ENCODE measurements at regions not wholly inside any gene's neighbourhood (a gene's known extent, or its start where the extent isn't known, plus 50 kb on each side); places are given as distances from the start of the nearest gene placed in this dataset.

DNA sequence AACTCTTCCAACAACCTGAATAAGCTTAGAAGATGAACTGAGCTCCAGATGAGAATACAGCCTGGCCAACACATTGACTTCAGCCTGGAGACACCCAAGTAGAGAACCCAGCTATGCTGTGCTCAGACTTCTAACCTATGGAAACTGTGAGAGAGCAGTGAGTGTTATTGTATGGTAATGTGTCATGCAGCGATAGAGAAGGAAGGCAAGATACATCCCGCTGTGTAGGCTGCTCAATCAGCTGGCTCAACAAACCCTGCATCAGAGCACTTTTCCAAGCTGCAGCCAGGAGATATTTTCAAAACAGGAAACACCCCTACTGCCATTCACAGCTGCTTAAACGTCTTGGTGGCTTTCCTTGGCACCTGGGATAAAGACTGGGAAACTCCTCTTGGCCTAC lies 321.3 kb downstream of the SIPA1L2 start:
- no peak for DNase-seq (ENCODE audit: low spot score)

DNA sequence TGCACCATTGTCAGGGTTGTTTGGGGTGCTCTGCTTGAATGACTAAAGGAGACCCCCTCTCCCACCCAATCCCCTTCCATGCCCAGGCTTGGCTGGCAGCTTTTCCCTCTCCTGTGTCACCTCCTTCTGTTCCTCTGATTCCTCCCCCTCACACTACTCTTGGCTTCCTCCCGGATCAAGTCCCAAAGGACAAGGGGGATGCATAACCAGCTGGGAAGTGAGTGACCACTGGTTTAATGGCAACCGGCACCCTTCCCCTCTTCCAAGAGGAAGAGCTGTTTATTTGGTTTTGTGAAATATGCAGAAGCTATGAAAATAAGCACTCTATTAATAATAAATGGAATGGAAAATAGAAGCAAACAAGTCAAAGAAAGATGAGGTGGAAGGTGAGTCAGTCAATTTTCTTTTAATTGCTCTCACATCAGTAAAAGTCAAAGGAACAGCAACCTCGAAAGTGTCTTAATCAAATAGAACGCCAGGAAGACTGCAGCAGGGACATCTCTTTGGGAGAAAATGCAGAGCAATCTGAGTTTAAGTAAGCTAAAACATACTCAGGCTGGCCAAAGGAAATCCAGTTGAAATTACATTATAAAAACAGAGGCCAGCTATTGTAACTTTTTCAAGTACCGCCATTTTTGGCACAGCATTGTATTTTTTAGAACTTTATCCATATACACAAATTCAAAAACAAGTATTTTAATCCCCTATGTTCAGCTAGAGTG lies 322.5 kb downstream of the SIPA1L2 start:
- no peak for DNase-seq (ENCODE audit: low spot score)

DNA sequence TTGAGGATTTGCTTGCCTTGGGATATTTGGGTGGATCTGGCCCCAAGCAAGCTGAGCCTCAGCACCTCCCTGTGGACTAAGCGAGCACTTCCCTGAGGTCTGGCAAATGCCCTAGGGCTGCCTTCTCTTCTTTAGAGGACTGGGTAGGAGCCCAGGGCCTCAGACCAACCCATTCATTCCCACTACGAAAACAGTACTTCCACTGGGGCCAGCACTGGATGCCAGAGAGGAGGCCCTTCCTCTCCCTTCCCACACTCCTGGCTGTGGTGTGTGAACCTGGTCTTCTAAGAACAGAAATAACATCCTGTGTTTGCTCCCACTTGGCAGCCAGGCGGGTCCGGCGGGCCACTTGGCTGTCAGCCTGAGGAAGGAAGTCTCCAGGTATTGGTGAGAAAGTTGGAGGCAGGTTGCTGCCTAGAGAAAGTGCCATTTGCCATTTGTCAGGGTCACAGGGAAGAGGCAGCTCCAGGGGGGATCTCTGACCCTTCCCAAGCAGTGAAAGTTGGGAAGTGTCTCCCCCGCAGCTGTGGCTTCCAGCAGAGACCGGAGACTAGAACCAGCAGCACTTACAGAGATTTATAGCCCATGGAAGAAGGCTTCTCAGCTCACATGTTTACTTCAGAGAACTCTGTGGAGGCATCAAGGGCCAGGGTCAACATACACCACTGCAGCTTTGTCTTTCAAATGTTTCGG lies 323.5 kb downstream of the SIPA1L2 start:
- no peak for DNase-seq (ENCODE audit: low spot score)

- no peak for DNase-seq (ENCODE audit: low spot score)
Measured at GRCh38 chr1:232305050-232305449, 324.9 kb downstream of the SIPA1L2 start.

GRCh38 chr1:232303222-232303620 lies 326.7 kb downstream of the SIPA1L2 start:
- DNase-seq (ENCODE audit: low spot score), result no peak

DNA sequence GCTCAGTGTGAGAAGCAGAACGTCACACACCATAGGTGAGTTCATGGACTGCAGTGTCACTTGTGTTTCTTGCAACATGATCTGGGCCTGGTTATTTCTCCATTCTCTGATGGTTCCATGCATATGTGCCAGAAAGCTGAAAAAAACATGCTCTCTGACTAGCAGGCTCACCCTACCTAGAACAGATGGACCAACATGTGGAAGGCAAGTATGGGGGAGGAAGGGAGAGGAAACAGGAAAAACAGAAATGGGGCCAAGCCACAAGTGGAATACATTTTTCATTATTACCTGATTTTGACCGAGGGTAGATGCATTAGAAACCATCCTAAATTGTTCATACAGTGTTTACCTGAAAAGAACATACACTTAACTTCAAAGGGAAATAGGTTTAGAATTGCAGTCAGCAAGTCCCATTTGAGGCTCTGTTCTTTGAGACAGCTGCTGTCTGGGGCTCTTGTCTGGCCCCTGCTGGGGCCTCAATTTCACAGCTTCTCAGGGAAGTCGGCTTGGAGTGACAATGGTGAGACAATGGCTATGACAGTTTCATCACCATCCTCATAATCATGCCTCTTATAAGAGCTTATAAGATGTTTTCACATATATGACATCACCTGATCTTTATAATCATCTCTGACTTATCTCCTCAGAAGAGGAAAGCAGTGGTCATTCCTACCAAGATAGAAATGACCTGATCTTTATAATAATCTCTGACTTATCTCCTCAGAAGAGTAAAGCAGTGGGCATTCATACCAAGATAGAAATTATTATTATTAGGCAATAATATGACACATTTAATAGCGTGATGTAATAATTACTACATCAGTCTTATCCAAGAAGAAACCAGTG lies 327.3 kb downstream of the SIPA1L2 start:
- no peak for DNase-seq (ENCODE audit: low spot score)

DNA sequence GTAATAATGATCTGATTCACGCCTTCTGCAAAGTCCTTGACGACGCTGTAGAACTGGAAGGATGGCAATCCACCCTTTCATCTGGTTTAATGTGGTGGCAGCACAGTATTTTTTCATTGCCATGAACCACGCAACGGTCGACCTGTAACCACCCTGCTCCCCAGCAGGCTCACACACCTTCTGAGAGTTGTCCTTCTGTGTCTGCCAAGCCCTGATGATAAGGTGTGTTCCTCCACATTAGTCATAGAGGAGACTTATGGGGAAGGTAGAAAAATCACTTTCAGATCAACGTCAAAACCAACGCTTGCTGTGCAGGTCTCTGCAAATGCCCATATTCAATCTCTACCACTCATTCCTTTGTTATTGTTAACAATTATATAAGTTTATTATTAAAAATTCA lies 328.7 kb downstream of the SIPA1L2 start:
- no peak for DNase-seq (ENCODE audit: low spot score)

DNA sequence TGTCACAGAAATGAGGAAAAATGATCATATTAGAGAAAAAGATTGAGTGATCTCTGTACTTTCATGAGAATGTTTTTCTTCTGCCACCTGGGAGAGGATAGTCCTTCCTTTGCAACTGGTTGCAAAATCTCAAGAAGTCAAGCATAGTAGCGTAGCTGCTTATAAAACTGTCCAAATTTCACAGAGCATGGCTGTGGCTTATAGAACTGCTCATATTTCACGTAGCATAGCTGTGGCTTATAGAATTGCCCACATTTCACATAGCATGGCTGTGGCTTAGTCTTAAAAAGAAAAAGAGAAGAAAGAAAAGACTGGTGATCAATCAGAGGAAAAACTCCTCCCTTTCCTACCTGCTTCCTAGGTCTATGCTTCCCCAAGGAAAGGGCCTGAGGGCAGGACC lies 329.5 kb downstream of the SIPA1L2 start:
- DNase-seq (ENCODE audit: low spot score), result no peak

DNA sequence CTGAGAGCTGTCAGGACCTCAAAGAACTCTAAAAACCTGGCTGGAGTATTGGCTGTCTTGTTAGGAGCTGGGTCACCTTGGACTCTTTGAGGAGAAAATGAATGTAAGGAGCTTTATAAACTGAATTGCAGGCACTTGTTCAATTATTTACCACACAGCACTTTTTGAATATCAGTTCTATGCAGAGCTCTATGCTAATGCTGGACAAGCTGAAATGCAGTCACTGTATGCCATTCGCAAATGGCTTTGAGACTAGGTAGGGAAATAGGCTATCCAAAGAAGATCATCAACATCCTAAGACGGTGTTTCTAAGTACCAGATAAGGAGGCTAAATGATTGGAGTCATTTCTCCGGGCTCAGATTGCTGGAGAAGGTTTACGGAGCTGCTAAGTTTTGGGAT lies 333.5 kb downstream of the SIPA1L2 start:
- no peak for DNase-seq (ENCODE audit: low spot score)

DNA sequence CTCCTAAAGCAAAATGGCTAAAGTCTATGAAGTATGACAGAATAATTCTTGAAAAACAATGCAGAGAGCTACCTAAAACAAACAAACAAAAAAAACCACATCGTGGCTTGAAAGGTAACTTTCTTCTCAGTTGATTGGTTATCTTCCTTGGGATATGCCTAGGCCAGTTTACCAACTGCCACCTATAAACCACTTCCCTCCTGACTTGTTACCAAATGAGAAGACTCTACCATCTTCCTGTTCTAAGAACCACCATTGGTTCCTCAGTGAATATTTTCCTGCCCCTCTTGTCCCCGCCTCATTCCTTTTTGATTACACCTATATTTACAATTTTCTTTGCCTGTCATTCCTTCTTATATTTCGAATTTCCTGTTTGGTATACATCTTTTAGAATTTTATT lies 336.6 kb downstream of the SIPA1L2 start:
- DNase-seq (ENCODE audit: low spot score), result no peak

GRCh38 chr1:232292818-232293217 lies 337.1 kb downstream of the SIPA1L2 start:
- DNase-seq (ENCODE audit: low spot score), result no peak

DNA sequence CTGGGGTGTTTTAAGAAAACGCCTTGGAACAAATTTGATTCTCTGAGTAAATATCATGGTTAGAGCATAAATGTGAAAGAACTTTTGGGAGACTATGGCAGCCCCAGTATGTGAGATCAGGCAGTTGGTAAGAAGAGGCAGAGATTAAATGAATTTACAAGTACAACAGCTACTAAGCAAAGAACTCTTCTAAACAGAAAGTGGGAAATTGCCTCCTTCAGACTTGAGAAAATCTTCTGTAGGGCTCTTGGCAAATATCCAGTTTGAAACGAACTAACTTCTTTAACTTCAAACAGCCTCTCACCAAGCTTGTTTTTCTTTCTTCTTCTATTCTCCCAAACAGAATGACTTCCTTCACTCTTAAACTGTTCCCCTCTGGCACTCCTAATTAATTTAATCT lies 337.7 kb downstream of the SIPA1L2 start:
- no peak for DNase-seq (ENCODE audit: low spot score)

DNA sequence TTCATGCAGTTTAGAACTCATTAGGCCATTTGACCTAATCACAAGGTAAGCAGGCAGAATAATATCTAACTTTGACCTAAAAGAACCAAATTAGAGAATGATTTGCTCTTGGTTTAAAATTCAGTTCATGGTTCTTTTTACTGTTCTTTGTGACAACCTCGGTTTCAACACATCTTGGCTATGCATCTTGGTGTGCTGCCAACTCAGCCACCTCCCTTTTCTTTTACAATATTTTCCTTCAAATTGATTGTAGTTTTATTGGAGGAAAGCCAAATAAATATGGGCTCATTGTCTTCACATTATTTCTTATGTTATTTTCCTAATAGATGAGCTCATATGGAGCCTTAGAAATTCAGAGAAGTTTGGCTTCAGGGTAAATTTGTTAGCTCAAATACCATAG lies 338.3 kb downstream of the SIPA1L2 start:
- DNase-seq (ENCODE audit: low spot score), result no peak

DNA sequence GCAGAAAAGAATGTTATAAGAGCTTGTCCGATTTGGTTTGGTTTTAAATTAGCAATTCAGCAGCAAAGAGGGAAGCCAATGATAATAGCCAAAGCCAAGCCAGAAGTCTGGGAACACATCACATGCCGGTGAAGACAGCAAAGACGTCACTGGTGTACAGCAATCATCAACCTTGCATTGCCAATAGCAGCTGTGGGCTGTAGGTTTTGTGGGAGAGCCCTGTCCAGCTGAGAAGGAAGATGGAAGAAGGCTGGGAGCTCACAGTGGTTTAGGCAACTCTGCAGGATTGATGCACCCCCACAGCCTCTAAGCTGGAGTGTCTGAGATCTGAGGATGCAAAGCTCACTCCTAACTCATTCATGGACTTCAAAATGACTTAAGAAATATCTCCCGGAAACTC lies 338.7 kb downstream of the SIPA1L2 start:
- no peak for DNase-seq (ENCODE audit: low spot score)

DNA sequence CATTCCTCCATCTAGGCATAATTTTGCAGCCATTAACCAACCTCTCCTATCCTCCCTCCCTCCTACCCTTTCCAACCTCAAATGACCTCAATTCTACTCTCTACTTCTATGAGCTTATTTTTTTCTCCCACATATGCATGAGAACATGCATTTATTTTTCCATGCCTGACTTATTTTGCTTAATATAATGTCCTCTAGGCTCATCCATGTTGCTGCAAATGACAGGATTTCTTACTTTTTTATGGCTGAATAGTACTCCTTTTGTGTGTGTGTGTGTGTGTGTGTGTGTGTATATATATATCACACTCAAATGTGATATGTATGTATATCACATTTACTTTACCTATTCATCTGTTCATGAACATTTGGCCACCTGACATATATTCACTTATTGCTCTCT lies 339.4 kb downstream of the SIPA1L2 start:
- no peak for DNase-seq (ENCODE audit: low spot score)

GRCh38 chr1:232287676-232288569 lies 342.0 kb downstream of the SIPA1L2 start:
- DNase-seq (ENCODE audit: low spot score), result no peak

GRCh38 chr1:232285138-232285537 lies 344.8 kb downstream of the SIPA1L2 start:
- no peak for DNase-seq (ENCODE audit: low spot score)

- DNase-seq (ENCODE audit: low spot score), result no peak
Measured at GRCh38 chr1:232283864-232284263, 346.1 kb downstream of the SIPA1L2 start.

DNA sequence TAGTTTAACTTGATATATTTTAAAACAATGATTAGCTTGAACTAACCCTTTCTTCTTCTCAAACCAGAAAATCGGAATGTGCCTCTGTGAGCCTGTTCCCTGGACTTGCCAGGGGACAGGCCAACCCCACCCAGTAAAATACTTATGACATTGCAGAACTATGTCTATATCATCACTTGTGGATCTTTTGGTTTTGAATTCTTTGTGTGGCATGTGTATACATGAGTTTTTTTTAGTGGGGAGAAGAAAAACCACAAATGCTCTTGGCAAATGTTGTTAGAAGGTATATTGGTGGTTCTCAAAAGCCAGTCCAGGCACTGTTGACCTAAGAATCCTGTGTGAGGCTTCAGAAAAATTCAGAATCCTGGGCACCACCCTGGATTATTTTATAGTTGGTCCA lies 347.4 kb downstream of the SIPA1L2 start:
- no peak for DNase-seq (ENCODE audit: low spot score)

DNA sequence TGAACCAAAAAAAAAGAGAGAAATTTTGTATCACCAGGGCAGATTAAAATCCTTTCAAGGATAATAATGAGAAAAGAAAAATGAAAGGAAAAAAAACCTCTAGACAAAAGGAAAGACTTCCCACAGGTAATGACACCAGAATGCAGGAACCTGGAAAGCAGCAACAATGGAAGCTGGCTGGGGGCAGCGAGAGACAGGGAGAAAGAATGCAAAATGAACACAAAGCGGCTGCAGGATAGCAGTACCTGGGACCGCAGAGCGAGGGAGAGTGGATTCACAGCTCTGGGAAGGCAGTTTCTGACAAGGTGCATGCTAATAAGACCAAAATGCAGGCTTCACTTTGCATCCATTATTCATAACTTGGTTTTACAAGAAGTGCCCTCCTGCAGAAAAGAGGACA lies 349.0 kb downstream of the SIPA1L2 start:
- DNase-seq (ENCODE audit: low spot score), result no peak

GRCh38 chr1:232279909-232280400 lies 350.0 kb downstream of the SIPA1L2 start:
- DNase-seq (ENCODE audit: low spot score), result no peak

DNA sequence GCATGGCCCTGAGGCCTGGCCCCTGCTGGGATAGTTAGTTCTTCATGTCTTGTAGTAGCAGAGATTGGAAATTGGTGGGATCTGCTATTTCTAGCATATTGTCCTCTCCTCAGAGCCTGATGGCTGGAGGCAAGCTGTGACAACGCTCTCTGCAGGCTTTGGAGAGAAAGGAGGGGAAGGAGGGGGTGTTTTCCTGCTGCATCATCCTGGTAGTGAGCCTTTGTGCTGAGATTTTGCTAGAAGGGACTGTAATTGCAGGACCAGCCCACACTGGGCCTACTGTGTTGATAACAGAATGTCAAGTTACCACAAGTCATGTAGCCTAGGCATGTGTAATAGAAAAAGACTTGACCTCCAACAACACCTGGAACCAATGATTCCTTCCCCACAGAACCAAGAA lies 351.0 kb downstream of the SIPA1L2 start:
- no peak for DNase-seq (ENCODE audit: low spot score)

All from CD4-positive, alpha-beta T cell treated with Interleukin-15 for 4 hours (primary cell).